ENCODE measurements at regions not wholly inside any gene's neighbourhood (a gene's known extent, or its start where the extent isn't known, plus 50 kb on each side); places are given as distances from the start of the nearest gene placed in this dataset.

GRCh38 chr2:42960842-42961180 lies 168.4 kb upstream of the HAAO start:
- TF ChIP-seq EZH2 (IDR thresholded peaks at IDR 0.05): no peak
- TF ChIP-seq POLR2AphosphoS5 (IDR thresholded peaks at IDR 0.05; ENCODE audit: borderline replicate concordance, low read depth, low read length): no peak

Measured in SK-N-MC (cell line).